DND-41 (cell line): ENCODE measurements at regions not wholly inside any gene's neighbourhood (a gene's known extent, or its start where the extent isn't known, plus 50 kb on each side); places are given as distances from the start of the nearest gene placed in this dataset.

Source experiments
- CTCF ChIP-seq: IDR thresholded peaks from 2 replicates; pipeline ENCODE4 v1.5.1; 2012; ENCODE audit warnings: borderline replicate concordance, low read length, moderate library complexity, mild to moderate bottlenecking; ENCODE audit not compliant: poor library complexity, severe bottlenecking; ENCODE audit errors: extremely low read depth
- EZH2 ChIP-seq: IDR thresholded peaks from 3 replicates; pipeline ENCODE4 v1.6.1; 2012; ENCODE audit warnings: borderline replicate concordance, low read depth, mild to moderate bottlenecking, moderate library complexity, low read length, inconsistent platforms; ENCODE audit not compliant: severe bottlenecking

- TF ChIP-seq CTCF (no peak), EZH2 (no peak)
Measured at GRCh38 chr12:105850103-105850968, 288.4 kb downstream of the NUAK1 start.
